NCI-H1092 (cell line): ENCODE measurements at regions not wholly inside any gene's neighbourhood (a gene's known extent, or its start where the extent isn't known, plus 50 kb on each side); places are given as distances from the start of the nearest gene placed in this dataset.
"Not testable (repeated sequence)": the region's sequence is repeated elsewhere in the genome, so short reads cannot be mapped to it uniquely, and the experiment has no call there.

Source experiments
- DNase-seq: peaks from one replicate; lab custom pipeline; 2025; lab: John Stamatoyannopoulos, UW

DNA sequence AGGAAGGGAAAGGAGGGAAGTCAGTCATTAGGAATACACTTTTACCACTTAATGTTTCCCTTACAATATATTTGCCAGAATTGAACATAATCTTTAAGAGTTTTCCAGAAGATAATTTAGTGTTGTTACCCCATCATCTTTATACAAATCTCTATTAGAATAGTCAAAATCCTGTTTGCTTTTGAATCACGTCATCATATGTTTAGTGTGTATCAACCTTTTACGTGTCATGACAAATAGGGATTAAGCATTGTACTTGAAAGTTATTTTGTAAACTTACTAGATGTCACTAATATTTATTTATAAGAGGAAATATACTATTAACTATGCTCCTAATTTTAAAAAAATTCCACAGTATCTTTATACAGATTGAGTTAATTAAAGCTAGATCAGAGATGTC lies 1899.5 kb downstream of the MAT2B start:
- no peak for DNase-seq

DNA sequence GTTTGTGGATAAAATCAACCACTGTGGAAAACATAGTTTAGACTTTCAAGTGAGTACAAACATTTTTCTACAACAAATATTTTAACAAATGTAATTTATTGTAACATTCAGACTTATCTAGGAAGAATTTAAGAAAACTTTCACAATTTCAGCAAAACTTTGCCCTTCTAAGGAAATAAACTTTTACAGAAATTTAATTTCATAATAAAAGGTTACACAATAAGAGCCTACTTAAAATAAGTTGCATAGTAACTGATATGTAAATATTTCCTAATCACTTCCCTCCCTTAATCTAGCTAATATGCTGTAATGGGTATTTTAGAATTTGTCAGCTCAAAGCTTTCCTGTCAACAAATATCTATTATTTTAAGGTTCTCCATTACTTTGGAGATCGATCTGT lies 1899.9 kb downstream of the MAT2B start:
- no peak for DNase-seq

DNA sequence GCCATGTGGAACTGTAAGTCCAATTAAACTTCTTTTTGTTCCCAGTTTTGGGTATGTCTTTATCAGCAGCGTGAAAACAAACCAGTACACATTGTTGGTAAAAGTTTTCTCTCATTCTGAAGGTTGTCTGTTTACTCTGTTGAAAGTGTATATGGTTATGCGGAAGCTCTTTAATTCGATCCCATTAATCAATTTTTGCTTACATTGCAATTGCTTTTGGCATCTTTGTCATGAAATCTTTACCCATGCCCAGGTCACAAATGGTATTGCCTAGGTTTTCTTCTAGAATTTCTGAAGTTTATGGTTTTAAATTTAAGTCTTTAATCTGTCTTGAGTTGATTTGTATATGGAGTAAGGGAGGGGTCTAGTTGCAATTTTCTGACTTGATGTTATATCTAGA lies 1901.9 kb downstream of the MAT2B start:
- DNase-seq: no peak

DNA sequence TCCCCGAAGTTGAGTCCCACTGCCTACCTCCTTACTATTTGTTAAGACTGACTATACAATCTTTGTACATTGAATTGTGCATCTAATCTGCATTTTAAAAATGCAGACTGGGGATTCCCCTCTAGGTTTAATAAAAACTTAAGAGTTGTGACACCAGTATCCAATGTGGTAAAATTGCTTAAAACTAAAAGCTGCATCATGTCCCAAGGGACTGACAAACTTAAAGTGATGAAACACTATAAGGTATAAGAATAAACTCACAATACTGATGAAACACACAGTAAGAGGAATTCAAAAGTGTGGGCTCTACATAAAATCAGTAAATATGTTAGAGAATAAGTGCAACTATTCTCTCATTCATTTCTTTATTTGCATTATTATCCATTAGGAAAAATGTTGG lies 1905.1 kb downstream of the MAT2B start:
- no peak for DNase-seq

DNA sequence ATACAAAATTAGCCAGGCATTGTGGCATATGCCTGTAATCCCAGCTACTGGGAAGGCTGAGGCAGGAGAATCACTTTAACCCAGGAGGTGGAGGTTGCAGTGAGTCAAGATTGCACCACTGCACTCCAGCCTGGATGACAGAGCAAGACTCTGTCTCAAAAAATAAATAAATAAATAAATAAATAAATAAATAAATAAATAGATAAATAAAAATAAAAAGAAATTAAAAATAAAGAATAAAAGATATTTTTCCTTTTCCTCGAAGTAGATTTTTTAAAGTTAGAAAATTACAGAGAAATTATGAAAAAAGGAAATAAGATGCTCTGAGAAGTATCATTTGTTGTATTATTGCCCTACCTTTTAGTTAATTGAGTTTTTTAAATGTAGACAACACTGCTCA lies 1906.1 kb downstream of the MAT2B start:
- DNase-seq: not testable (repeated sequence)

DNA sequence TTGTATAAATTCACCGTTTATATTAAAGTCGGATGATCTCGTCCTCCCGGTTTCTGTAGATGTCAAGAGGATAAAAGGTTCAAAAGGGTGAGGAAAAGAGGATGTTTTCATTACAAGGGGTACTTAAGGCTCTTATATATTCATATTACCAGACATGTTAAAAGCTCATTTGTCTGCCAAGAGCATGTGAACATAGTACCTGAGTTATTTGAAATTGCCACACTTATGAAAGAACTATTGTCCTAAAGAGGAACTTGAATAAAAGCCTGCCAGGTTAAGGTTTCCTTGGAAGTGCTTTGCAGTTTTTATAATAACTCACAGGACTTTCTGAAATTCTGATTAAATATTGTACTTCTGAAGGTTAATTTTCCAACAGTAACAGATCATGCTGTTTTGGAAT lies 1915.1 kb downstream of the MAT2B start:
- DNase-seq: no peak

DNA sequence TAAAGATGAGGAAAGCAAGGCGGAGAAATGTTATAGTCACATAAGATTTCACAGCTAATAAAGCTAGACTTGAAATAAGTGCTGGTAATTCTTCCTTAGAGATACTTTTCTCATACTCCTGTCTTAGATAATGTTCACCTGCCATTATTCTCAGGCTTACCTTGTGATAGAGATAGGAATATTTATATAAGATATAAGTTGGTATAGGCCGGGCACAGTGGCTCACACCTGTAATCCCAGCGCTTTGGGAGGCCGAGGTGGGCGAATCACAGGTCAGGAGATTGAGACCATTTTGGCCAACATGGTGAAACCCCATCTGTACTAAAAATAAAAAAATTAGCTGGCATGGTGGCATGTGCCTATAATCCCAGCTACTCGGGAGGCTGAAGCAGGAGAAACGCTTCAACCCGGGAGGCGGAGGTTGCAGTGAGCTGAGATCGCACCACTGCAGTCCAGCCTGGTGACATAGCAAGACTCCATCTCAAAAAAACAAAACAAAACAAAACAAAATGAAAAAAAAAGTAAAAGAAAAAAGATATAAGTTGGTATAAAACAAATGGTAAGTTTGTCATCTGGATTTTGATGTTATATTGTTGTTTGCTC lies 1918.4 kb downstream of the MAT2B start:
- DNase-seq: no peak

DNA sequence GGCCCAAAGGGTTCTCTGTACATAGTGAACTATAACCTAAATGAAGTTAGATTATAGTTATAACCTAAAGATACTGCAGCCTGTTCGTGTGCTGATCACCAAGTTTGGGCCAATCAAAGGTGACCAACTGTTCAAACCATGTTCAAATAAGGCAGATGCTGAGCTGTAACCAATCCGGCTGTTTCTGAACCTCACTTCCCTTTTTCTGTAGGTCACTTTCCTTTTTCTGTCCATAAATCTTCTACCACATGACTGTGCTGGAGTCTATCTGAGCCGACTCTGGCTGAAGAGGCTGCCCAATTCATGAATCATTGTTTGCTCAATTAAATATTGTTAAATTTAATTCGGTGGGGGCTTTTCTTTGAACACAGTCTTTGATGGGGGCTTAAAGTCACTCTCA lies 1920.2 kb downstream of the MAT2B start:
- DNase-seq: no peak

DNA sequence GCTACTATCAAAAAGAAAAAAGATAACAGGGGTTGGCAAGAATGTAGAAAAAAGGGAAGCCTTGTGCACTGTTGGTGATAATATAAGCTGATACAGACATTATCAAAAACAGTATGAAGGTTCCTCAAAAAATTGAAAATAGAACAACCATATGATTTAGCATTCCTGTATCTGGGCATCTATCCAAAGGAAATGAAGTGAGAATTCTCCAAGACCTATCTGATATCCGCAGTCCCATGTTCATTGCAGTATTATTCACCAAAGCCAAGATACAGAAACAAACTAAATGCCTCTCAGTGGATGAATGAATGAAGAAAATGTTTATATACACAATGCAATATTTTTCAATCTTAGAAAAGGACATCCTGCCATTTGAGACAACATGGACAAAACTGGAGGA lies 1943.3 kb downstream of the MAT2B start:
- DNase-seq: no peak

DNA sequence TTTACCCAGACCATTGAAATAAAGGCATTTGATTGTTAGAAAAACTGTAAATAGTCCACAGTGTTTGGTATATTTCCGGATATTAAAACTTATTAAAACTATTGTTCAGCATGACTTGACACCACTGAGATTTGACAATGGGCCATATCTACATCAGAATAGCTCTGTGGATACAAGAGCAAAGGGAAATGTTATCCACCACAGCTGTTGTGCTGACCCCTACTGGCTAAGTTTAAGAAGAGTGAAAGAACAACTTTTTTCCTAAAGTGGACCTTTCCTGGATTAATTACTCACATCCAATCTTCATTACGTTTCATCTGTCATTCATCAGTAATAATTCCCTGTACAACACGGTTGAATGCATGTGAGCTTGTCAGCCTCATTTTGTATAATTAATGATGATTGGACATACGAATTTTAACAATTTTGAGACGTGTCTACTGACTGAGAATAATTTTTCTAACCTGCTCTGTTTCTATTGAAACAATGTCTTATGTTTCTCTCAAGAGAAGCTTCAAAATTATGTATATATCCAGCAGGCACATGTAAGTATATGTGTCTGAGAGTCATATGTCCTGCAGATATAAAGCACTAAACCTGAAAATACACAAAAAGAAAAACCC lies 1952.6 kb downstream of the MAT2B start:
- DNase-seq: no peak

DNA sequence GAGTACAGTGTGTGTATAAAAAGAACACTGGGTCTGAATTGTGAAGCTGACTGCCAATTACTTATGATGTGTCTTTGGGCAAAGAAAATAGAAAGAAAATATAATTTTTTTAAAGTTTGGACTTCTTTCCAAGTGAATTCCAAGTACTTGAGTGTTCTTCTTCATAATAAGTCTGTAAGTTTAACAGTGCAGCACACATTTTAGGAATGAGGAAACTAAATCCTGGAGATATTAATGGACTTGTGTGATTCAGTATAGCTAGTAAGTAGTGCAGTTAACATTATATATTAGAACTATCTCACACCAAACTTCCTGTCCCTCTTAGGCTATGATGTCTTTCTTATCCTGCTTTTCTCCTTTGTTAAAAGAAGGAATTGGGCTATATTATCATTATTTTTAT lies 1953.8 kb downstream of the MAT2B start:
- DNase-seq: no peak

DNA sequence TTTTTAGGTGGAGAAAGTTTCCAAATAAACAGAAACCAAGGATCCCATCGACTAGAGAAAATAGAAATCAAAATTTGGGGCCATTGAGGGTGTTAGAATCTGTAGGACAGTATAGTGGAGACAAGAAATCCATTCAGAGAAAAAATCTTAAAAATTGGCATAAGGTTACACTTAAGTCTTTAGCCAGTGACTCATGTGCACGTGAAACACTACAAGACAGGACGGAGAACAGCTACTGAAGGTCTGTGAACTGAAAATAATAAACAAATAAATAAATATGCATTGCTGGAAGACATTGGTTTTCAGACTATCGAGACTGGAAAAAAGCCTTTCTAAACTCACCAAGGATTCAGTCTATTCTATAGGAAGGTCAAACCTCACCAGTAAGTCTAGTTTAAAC lies 1955.5 kb downstream of the MAT2B start:
- DNase-seq: no peak

DNA sequence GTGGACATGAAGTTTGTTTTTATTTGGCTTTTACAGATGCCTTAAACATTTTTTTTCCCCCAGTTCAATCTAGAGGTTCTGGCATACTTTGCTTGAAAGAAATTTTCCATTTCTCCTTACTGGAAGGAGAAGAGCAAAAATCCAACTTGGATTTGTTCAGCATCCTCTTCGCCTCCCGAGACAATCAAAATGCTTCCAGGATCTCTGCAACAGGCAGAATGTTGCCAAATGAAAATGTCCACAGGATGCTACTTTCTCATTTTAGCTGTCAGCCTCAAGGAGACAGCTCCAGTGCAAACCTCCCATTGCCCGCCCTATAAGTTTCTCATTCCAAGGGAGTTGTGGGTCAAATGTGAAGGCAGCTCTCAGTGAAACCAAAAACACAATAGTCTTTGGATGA lies 1972.1 kb downstream of the MAT2B start:
- no peak for DNase-seq

DNA sequence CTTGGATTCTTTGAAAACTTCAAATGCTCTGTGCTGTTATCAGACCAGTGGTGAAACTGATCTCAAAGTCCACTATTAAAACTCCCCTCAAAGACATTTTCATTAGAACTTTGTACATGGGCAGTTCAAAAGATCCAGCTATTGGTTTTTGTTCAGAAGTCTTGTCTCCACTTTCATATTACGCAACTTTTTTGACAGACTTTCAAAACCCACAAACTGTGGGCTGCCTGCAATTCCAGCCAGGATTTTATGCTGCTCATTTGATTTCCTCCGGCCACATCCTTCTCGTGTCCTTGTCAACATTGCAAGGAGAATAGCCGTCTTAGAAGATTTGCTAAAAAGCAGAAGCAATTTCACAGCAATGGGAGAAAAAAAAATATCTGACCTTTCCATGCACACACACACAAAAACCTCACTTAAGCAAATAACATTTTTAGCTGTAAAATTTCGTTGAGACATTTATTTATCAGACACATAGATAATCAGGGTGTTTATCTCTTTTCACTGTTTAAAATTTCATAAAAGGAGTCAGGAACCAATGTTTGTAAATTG lies 1990.5 kb downstream of the MAT2B start:
- no peak for DNase-seq

DNA sequence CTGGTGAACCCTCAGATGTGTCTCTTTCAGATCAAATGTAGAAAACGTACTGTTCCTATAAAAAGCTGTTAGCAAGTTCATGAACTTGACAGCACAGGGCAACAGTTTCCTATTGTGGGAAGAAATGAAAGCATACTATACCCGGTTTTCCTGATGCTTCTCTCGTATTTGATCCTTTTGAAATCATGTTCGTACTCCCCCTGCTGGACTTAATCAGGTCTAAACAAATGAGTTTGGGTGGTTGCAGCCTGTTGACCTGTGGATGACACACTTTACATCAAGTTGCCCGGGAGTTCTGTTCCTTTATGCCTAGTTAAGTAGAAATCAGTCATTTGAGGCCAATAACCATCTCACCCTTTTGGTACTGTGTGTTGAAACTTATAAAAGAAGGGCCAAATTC lies 1992.3 kb downstream of the MAT2B start:
- DNase-seq: no peak

DNA sequence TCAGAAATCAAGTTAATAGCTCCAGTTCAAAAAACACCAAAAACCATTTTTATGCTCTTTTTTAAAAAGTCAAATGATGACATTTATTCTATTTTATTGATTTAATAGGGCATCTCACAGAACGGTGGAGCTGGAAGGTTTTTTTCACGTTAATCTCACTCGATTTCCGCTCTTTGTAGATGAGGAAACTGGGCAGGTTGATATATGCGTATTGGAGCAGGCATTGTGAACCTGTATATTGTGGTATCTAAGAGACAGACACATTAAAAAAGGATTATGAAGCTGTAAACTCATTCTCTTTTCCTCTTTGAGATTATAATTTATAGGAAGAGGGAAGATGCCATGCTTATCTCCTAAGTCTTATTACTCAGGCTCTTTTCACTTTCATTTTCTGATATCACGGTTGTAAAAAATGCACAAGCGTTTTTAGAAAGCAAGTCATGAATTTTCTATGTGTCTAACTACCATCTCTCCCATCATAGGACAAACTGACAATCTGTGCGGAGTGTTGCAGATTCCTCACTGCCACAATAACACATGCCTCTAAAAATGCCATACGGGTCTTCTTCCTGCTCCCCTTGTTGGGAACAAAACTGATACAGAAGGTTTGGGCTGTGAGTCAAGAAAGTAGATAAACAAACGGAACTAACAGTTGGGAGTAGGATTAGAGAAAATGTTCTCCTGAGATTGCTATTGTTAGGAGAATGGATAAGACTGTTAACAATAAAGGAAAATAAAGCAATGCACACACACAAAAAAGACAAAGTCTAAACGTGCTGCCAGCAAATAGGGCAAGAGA lies 1997.7 kb downstream of the MAT2B start:
- DNase-seq: no peak

DNA sequence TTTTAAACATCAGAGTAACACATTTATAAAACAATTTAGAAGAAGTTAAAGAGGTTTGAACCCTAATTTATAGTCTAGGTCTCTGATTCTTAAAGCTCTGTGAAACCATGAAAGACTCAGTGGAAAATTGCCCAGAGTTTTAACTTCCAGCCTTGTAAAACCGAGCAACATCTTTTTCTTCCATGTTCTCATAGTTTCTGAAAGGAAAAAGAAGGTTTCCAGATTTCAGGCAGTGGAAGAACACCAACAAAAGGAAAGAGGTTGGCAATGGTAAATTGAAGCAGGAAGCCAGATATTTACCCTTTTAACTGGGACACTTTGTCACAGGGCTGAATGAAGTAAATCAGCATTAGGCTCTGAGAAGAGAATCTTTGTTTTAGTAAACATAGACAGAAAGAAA lies 1999.3 kb downstream of the MAT2B start:
- no peak for DNase-seq

DNA sequence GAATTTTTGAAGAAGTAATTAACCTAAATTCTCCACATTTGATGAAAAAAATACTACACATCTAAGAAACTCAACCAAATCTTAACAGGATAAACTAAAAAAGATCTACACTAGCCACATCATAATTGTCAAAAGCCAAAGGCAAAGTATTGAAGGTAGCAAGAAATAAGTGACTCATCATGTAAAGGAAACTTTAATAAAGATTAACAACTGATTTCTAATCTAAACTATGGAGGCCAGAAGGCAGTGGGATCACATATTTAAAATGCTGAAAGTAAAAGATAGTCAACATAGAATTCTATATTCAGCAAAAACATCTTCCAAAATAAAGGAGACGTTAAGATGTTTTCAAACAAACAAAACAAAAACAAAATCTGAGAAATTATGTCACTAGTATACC lies 2002.9 kb downstream of the MAT2B start:
- DNase-seq: no peak

DNA sequence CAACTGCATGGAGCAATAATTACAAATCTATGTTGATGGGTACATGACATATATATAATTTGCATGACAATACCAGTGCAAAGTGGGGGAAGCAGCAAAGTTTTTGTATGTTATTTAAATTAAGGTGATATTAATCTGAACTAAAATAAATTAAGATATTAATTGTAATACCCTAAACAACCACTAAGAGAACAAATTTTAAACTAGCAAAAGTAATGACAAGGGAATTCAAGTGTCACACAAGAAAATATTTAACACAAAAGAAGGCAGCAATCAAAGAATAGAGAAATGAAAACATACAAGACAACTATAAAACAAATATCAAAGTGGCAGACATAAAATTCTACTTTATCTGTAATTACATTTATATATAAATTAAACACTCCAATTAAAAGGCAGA lies 2003.4 kb downstream of the MAT2B start:
- no peak for DNase-seq

DNA sequence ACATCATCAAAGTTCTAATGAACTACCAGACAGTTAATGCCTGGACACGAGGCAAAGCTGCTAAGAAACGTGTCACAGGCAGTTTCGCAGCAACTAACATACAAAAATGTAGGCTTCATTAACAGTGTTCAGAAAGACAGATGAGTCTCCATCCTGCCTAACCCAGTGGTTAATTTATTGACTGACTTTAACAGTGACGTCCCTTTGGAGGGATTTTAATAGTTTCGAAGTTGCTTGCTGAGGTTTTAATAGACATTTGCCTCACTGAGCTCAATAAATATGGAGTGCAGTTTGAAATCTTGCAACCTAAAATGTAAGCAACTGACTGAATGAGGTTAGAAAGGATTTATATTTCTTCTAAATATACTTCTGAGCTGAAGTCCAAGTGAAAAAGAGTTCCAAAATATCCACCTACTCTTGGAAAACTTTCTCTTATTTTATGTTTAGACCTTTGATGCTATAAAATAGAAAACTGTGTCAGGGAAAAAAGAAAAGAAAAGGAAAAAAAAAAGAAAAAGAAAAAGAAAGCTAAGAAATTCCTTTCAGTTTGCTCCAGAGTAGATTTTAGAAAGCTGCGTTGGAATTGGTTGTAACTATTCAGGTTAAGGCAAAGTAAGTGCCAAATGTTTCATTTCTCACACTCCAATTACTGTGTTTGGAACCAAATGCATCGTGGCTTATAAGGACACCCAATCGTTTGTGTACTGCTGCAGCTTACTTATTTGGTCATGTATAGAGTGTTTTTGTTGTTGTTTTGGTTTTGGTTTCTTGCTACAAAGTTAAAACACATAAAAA lies 2016.6 kb downstream of the MAT2B start:
- DNase-seq: no peak

DNA sequence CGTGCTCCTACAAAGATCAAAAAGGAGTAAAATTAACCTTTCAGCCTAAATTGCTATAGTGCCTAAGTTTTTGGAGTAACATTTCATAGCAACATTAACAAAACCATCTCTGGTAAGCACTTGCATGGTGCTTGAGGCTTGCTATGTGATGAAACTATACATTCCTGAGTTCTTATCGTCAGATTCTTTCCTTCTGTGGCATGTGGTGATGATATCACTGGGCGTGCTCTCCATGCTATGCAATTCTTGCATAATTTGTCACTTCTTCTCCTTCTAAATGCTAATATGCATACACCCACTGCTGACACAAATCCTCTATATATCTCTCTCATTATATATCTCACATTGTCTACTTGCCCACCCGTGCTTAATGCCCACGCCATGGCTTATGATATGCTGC lies 2019.9 kb downstream of the MAT2B start:
- DNase-seq: no peak

DNA sequence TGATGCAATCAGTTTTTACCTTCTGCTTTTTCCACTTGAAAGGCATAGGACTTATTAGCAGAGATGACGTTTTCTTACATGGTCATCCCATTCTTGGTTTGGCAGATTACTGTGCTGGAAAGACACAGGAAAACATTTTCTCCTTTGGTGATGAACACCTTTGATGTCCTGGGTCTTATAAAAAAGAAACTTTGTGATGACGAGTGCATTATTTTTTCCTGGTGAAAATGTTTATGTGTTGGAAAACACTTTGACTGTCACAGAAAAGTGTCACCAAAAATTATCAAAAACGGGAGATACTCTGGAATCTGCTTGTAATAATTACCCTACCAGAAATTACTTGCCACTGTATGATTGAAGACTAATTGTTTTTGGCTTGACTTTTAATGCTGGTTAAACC lies 2020.9 kb downstream of the MAT2B start:
- no peak for DNase-seq
